Adrenal gland (tissue), 5 donors: ENCODE measurements at regions not wholly inside any gene's neighbourhood (a gene's known extent, or its start where the extent isn't known, plus 50 kb on each side); places are given as distances from the start of the nearest gene placed in this dataset.
"Not testable (repeated sequence)": the region's sequence is repeated elsewhere in the genome, so short reads cannot be mapped to it uniquely, and the experiment has no call there.

ENCODE experiments used
- CTCF ChIP-seq, 6 experiments: fragments of 450-650 bp in 4 of 6; fragments of 200-600 bp in 2 of 6; sonication (generic) in 1 of 6; IDR thresholded peaks; 1 replicate in 5 of 6; 2 replicates in 1 of 6; pipeline versions ENCODE4 v1.5.1 to v1.8.0; 2016 to 2021; ENCODE audit warnings: antibody characterized with exemption in 6 of 6, mild to moderate bottlenecking in 2 of 6, moderate library complexity in 1 of 6
- POLR2A ChIP-seq, 2 donors: fragments of 450-650 bp; IDR thresholded peaks; one replicate each; pipeline ENCODE4 v1.6.1; 2017; ENCODE audit warnings: antibody characterized with exemption in 2 of 2, mild to moderate bottlenecking in 2 of 2, moderate library complexity in 1 of 2
- donor health status: DM: no; HTN: no; CAD: no.

- not testable (repeated sequence) for TF ChIP-seq CTCF, POLR2A (IDR thresholded peaks at IDR 0.05)
Observed at GRCh38 chr9:67609872-67610271, 248.9 kb upstream of the ANKRD20A1 start.
